ENCODE measurements at regions not wholly inside any gene's neighbourhood (a gene's known extent, or its start where the extent isn't known, plus 50 kb on each side); places are given as distances from the start of the nearest gene placed in this dataset.

DNA sequence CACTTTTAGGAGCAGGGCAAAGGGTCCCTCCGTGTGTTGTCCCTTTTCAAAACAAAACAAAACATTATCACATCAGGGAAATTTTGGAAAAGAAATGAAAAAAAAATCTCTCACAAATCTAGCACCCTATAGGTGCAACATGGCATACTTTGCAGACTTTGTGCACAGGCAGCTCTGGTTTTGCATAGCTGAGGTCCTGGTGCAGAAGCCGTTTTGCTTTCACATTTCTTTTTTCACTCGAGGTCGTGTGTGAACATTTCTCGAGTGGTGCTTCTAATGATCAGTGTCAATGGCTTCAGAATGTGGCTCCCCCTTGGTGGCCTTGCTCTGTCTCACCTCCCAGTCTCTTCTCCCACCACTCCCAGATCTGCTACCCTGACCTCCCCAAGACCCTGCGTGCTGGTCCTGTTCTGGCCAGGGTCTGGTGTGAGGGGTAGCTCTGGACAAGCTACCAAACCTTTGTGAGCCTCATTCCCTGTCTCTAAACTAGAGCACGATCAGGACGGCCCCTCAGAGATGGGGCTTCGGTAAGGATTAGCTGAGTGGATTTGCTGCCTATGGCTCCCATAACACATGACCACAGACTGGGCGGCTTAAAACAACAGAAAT lies 258.0 kb downstream of the NSG2 start:
- no peak for TF ChIP-seq POLR2A (IDR thresholded peaks at IDR 0.05; ENCODE audit: low read depth, low read length)
- no peak for TF ChIP-seq POLR2AphosphoS5 (IDR thresholded peaks at IDR 0.05; ENCODE audit: low read depth, low read length)
- no peak for TF ChIP-seq TAF1 (IDR thresholded peaks at IDR 0.05; ENCODE audit: borderline replicate concordance, low read depth, low read length)

Data from GM12892 (cell line).